ENCODE measurements at regions not wholly inside any gene's neighbourhood (a gene's known extent, or its start where the extent isn't known, plus 50 kb on each side); places are given as distances from the start of the nearest gene placed in this dataset.
"Not testable (repeated sequence)": the region's sequence is repeated elsewhere in the genome, so short reads cannot be mapped to it uniquely, and the experiment has no call there.

GRCh38 chr6:21773576-21773968 lies 180.0 kb downstream of the SOX4 start:
- no peak for DNase-seq

- DNase-seq = no peak
Measured at GRCh38 chr6:21777846-21778245, 184.3 kb downstream of the SOX4 start.

- no peak for DNase-seq
Measured at GRCh38 chr6:21780141-21780540, 186.6 kb downstream of the SOX4 start.

GRCh38 chr6:21780679-21781078 lies 187.1 kb downstream of the SOX4 start:
- no peak for DNase-seq

- no peak for DNase-seq
Measured at GRCh38 chr6:21781128-21781527, 187.6 kb downstream of the SOX4 start.

GRCh38 chr6:21785164-21785563 lies 191.6 kb downstream of the SOX4 start:
- DNase-seq = no peak

GRCh38 chr6:21791056-21791455 lies 197.5 kb downstream of the SOX4 start:
- DNase-seq = no peak

GRCh38 chr6:21791581-21791980 lies 198.0 kb downstream of the SOX4 start:
- DNase-seq = no peak

GRCh38 chr6:21792177-21792576 lies 198.6 kb downstream of the SOX4 start:
- no peak for DNase-seq

- DNase-seq = not testable (repeated sequence)
Measured at GRCh38 chr6:21796979-21797378, 203.4 kb downstream of the SOX4 start.

GRCh38 chr6:21798468-21798867 lies 204.9 kb downstream of the SOX4 start:
- DNase-seq = no peak

- DNase-seq = no peak
Measured at GRCh38 chr6:21800330-21800729, 206.8 kb downstream of the SOX4 start.

GRCh38 chr6:21800948-21801438 lies 207.4 kb downstream of the SOX4 start:
- DNase-seq = peak; percentile 92

- no peak for DNase-seq
Measured at GRCh38 chr6:21801446-21802174, 208.1 kb downstream of the SOX4 start.

GRCh38 chr6:21802175-21802822 lies 208.7 kb downstream of the SOX4 start:
- DNase-seq = no peak

GRCh38 chr6:21804941-21805610 lies 211.5 kb downstream of the SOX4 start:
- no peak for DNase-seq

- no peak for DNase-seq
Measured at GRCh38 chr6:21807299-21808044, 213.9 kb downstream of the SOX4 start.

- no peak for DNase-seq
Measured at GRCh38 chr6:21808045-21808470, 214.5 kb downstream of the SOX4 start.

GRCh38 chr6:21808551-21809242 lies 215.1 kb downstream of the SOX4 start:
- peak; percentile 94 for DNase-seq

GRCh38 chr6:21811484-21811883 lies 217.9 kb downstream of the SOX4 start:
- no peak for DNase-seq

GRCh38 chr6:21816231-21816630 lies 222.7 kb downstream of the SOX4 start:
- DNase-seq = no peak

- DNase-seq = no peak
Measured at GRCh38 chr6:21820442-21820841, 226.9 kb downstream of the SOX4 start.

- no peak for DNase-seq
Measured at GRCh38 chr6:21823371-21823770, 229.8 kb downstream of the SOX4 start.
